H1 (cell line): ENCODE measurements at regions not wholly inside any gene's neighbourhood (a gene's known extent, or its start where the extent isn't known, plus 50 kb on each side); places are given as distances from the start of the nearest gene placed in this dataset.

ENCODE experiments used
- BCL11A ChIP-seq, 2 experiments: IDR thresholded peaks; one replicate each; pipeline ENCODE4 v1.6.1; 2011; ENCODE audit warnings: low read depth in 2 of 2, low read length in 2 of 2, mild to moderate bottlenecking in 2 of 2
- CHD2 ChIP-seq: IDR thresholded peaks from 2 replicates; pipeline ENCODE4 v1.6.1; 2012; ENCODE audit warnings: low read length, improper control_type of control experiment
- E2F6 ChIP-seq: IDR thresholded peaks from 2 replicates; pipeline ENCODE4 v1.6.1; 2012; ENCODE audit warnings: inconsistent platforms

GRCh38 chr10:3875842-3876235 lies 90.8 kb upstream of the KLF6 start (continued):
- TF ChIP-seq E2F6 (no peak), CHD2 (no peak), BCL11A (IDR thresholded peaks at IDR 0.05; ENCODE audit: low read depth in 2 of 2, low read length in 2 of 2) (no peak)
